ENCODE measurements at regions not wholly inside any gene's neighbourhood (a gene's known extent, or its start where the extent isn't known, plus 50 kb on each side); places are given as distances from the start of the nearest gene placed in this dataset.
"Not testable (repeated sequence)": the region's sequence is repeated elsewhere in the genome, so short reads cannot be mapped to it uniquely, and the experiment has no call there.

DNA sequence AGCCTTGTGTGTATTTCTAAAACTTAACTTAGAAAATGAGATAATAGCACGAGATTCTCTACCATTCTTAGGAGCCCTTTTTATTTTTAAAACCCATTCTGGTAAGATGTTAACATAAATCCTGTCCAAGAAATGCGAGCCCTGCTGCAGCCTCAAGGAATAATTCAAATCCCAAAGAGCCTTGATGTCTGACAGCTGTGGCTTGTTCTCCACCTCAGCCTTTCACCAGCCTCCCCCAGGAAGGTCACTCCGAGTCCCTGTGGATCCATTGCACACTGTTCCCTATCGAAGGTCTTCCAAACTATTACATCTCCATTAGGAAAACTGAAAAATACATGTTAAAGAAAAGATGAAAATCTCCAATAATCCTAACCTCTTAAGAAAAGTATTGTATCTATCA is 98.5 kb upstream of the S1PR3 start:
- no peak for DNase-seq (ENCODE audit: low read depth, low spot score)
- no peak overlapping the region for H3K27ac ChIP-seq

DNA sequence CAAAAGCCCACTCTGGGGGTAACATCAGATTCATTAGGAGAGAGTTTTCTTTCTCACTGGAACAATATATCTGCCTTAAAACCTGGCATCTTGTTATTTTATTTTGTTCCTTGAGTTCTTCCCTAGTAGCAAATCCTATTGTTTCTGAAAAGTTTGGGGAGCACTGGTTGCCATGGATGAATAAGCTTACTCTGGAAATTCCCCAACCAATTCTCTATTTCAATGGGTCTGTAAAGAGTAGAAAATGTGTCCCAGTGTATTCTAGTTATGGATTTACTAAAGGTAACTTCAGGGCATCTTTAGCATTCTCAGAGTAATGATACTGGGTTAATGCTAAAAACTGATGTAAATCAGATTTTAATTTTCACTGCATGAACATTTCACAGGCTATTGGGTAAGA is 94.2 kb upstream of the S1PR3 start:
- H3K27ac ChIP-seq, result no peak overlapping the region
- DNase-seq (ENCODE audit: low read depth, low spot score), result no peak

DNA sequence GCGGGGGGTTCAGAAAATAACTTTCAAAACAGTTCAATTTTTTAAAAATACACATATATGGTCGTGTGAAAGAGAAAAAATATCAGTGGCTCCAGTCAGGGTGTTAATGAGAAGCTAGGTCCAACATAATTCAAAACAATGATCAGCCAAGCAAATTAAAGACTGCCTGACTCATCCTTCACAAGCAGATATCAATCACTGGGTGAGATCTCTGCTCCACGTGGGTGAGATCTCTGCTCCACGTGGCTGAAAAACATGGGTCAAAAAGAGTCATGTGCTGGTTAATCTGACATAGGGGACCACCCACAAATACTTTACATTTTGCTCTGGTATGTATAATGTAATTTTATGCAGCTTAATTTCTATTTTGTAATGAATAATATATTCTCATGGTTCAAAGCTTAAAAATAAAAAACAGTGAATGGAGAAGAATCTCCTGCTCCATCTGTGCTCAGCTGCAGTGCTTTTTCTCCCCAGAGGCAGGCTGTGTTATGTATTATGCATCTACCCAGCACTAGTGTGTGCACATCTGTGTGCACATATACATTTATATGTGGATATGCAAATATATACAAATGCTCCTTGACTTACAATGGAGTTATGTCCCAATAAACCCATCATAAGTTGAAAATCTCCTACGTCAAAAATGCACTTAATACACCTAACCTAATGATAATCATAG is 93.1 kb upstream of the S1PR3 start:
- DNase-seq (ENCODE audit: low read depth, low spot score), result no peak
- no peak overlapping the region for H3K27ac ChIP-seq

DNA sequence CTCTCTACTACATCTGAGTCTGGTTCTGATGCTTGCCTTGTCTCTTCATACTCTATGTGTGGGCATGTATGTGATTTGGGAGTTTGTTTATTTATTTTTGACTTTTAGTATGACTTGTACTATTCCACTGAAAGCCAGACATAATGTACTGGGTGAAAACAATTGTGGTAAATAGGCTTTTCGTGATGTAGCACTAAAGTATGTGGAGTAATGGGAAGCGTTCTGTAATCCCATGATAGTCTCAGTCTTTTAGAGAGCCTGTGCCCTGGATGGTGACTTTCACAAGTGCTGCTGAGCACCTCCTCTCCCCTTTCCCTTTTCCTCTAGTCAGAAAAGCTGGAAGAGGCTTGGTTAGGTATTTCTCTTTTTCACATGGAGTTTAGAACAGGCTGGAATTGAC is 85.8 kb upstream of the S1PR3 start:
- no peak for DNase-seq (ENCODE audit: low read depth, low spot score)

DNA sequence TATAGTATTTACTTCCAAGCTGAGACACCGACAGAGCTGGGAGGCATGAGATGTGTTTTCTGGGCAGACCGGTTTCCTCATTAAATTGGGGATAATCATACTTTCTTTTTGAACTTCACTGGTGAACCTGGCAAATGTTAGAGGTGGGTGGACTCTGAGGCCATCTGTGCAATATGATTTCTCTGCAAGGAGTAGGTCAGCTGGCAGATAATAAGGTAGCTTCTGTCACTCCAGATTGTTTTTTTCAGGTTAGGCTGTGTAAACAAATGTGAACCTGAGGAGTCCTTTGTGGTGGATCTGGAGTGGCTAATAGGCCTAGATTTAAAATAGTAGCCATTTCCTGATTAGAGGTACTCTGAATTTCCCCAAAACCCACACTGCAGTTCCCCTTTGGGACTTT is 75.4 kb upstream of the S1PR3 start:
- no peak for DNase-seq (ENCODE audit: low read depth, low spot score)
- no peak overlapping the region for H3K27ac ChIP-seq

More for the DNA sequence above, 85.8 kb upstream of the S1PR3 start:
- no peak overlapping the region for H3K27ac ChIP-seq

DNA sequence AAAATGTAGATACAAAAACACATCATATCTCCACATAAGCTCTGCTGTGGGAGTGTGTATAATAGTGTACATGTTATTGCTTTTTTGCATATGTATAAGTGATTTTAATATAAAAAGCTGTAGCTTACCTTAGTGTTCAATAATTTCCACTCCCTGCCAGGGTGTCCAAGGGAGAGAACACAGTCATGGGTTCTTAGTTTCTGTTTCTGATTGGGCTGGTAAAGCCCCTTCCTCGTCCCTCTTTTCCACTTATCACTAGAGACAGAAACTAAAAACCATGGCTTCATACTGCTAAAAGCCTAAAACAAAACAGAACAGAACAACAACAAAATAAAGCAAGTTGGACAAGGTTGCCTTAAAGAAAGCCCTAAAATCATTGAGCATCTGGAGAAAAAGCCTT is 74.4 kb upstream of the S1PR3 start:
- no peak for DNase-seq (ENCODE audit: low read depth, low spot score)
- no peak overlapping the region for H3K27ac ChIP-seq

DNA sequence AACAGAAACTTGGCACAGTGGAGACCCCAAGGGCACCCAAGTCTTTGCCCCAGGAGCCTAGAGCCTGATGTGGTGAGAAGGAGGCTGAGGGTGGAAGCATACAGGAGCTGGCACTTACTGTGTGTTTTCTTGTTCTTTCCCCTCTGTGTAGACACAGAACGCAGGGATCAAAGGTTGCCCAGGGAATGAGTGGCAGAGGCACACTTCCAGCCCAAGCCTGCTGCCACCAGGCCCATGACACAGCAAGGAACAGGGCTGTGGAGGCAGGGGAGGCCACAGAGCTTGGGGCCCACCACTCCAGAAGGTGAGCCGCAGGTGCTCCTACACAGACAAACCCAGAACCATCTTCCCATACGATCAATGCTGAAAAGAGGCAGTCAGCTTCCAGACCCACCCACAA is 73.9 kb upstream of the S1PR3 start:
- DNase-seq (ENCODE audit: low read depth, low spot score), result no peak
- H3K27ac ChIP-seq, result no peak overlapping the region

DNA sequence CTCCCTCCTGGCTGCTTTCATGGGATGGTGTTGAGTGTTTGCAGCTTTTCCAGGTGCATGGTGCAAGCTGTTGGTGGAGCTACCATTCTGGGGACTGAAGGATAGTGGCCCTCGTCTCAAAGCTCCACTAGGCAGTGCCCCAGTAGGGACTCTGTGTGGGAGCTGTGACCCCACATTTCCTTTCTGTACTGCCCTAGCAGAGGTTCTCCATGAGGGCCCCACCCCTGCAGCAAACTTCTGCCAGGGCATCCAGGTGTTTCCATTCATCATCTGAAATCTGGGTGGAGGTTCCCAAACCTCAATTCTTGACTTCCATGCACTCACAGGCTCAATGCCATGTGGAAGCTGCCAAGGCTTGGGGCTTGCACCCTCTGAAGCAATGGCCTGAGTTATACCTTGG is 72.7 kb upstream of the S1PR3 start:
- not testable (repeated sequence) for DNase-seq (ENCODE audit: low read depth, low spot score); H3K27ac ChIP-seq

DNA sequence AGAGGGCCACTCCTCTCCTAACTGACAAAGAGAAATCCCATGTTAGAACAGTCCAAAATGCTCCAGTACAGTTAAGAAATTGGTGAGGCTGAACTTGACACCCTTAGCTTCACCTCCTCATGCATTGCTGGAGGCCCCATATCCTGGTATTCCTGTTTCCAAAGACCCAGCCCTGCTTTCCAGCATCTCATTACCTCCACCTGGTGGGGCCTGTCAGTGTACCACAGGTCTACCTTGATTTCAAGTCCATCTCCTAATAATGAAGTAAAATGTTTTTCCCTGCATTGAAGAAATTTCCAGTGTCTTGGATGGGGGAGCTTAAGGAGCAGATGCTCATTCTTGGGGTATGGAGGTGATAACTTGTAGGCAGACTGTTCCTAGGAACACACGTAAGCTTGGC is 70.6 kb upstream of the S1PR3 start:
- H3K27ac ChIP-seq, result no peak overlapping the region
- DNase-seq (ENCODE audit: low read depth, low spot score), result no peak

DNA sequence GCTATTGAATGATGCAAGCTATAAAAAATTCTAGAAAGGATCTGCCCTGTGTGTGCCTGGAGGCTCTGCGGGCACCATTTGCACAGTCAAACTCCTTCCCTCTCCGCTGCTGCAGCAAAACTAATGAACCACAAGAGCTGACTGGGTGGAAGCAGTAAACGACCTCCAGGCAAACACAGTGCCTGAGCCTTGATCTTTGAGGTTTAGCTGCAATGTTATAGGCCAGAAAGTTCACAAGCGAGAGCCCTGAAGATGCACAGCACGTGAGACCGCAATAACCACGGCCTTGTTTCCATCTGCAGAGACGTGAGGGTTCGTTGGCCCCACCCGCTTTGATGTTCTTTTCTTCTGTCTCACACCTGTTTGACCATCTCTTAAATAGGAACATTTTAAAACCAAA is 69.2 kb upstream of the S1PR3 start:
- H3K27ac ChIP-seq, result no peak overlapping the region
- DNase-seq (ENCODE audit: low read depth, low spot score), result no peak

DNA sequence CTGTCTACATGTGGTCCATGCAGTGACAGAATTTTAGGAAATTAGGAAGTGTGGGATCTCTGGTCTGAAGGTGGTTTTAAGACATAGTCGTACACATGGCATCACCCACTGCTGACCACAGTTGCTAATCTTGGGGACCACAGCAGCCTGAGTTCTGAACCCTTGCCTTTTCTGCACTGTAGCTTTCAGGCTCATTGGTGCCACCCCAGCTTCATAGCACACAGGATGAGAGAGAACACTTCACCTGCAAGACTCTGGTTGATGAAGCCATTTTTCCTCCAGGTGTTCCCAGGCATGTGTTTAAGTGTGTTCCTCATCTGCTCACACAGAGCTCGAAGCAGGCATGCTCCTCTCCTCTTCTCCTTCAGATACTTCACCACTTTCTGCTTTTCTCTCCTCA is 68.2 kb upstream of the S1PR3 start:
- DNase-seq (ENCODE audit: low read depth, low spot score), result no peak
- no peak overlapping the region for H3K27ac ChIP-seq

DNA sequence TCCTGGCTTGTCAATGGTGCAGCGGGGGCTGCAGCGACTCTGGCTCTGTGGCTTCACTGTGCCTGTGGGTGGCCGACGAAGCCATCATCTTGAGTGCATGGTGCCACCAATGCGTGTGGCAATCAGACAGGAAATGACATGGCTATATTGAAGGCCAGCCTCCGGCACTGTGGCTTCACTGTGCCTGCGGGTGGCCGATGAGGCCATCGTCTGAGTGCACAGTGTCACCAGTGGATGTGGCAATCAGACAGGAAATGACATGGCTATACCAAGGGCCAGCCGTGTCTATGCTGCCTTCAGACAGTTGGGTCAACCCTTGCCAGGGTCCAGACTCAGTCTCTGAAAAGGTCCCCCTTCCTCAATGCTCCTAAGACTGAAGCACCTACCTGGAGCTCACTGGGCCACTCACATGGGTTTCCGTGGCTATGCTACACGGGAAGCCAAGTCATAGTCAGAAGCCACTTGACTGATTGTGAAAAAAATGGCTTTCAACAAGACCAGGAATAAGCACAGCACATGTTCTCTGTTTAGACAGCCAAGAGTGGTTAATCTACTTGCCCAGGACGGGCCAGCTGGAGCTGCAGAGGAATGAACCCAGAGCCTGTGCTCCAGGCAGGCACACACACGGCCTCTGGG is 67.5 kb upstream of the S1PR3 start:
- H3K27ac ChIP-seq, result no peak overlapping the region
- no peak for DNase-seq (ENCODE audit: low read depth, low spot score)

DNA sequence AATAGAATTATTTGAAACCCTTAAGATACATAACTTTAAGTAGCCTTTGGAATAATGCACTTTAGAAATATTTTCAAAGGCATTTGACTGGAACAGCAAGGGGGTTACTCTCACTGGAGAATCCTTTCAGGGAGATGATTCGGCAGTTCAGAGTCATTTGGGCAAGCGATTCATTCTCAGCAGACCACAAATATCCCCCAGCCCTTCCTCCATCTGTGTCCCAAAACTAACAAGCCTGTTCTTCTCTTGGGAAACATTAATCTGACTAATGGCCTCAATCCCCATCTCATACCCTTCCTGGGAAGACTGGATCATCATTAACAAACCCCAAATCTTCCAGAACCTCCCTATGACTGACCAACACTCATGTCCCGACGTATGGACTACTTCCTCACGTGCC is 65.8 kb upstream of the S1PR3 start:
- no peak for DNase-seq (ENCODE audit: low read depth, low spot score)
- H3K27ac ChIP-seq, result no peak overlapping the region

DNA sequence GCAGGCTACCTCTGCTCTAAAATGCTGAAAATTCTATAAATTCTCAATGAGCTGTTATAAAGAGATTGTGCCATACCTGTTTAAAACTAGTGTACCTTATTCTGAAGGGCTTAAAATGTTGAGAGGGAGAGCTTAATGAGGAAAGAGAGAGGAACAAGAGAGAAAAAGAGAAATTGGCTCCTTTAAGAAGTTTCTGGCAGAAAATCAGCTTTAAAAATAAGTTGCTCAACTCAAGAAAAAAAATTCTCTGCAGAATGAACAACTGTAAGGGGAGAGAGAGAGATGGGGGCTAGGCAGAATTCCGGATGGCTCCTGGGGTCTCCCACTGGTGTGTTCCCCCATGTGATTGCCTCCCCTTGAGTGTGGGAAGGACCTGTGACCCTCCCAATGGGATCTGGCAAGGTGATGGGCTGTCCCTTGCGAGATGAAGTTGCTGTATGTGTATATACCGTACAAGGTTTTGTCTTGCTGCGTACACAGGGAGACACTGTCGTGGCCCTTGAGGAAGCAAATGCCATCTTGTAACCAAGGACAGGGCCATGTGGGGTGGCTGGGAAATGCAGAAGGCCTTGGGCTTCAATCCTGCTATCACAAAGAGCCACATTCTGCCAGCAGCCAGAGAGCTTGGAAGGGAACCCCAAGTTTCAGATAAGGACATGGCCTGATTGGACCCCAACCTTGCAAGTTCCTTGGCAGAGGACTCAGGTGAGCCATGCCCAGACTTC is 64.3 kb upstream of the S1PR3 start:
- H3K27ac ChIP-seq, result no peak overlapping the region
- DNase-seq (ENCODE audit: low read depth, low spot score), result no peak

DNA sequence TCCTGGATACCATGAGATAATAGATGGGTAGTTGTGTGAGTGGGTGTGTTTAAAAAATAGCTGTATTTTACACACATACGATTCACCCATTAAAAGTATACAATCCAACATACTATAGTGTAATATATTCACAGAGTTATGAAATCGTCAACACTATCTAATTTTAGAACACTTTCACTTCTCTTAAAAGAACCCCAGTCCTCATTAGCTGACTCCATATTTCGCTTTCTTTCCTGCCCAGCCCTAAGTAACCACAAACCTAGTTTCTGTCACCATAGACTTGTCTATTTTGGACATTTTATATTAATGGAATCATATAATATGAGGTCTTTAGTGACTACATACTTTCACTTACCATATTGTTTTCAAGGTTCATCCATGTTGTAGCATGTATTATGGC is 63.8 kb upstream of the S1PR3 start:
- no peak overlapping the region for H3K27ac ChIP-seq
- DNase-seq (ENCODE audit: low read depth, low spot score), result no peak

DNA sequence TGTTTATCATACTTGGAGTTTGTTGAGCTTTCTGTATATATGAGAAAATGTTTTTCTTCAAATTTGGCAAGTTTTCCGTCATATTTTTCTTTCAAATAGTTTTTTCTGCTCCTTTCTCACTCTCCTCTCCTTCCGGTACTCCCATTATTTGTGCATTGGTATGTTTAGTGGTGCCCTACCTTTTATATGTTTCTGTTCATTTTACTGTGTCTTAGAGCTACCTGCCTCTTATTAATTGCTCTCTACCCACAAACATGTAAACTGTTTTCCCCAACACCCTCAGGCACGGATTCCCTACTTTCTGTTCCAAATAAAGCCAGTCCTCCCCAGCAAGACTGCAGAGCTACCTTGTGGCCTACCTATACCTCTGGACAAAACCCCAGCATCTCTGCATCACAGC is 60.6 kb upstream of the S1PR3 start:
- no peak overlapping the region for H3K27ac ChIP-seq
- DNase-seq (ENCODE audit: low read depth, low spot score), result no peak

DNA sequence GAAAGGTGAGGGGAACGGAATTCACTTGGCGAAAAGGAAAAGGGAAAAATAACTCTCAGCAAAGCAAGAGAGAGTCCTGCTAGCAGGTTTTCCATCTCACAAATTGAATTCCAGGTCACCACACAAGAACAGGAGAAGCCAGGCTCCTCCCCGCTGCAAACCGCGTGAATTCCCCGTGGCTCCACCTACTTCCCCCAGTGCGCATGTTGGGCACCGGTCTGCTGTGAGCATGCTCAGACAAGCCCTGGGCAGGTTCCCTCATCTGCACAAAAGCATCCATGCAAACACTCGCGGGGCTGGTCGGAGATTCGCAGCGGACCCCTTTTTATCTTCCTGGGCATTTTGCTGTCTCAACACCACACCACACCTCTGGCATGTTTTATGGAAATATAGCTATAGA is 58.5 kb upstream of the S1PR3 start:
- no peak for DNase-seq (ENCODE audit: low read depth, low spot score)
- H3K27ac ChIP-seq, result no peak overlapping the region

DNA sequence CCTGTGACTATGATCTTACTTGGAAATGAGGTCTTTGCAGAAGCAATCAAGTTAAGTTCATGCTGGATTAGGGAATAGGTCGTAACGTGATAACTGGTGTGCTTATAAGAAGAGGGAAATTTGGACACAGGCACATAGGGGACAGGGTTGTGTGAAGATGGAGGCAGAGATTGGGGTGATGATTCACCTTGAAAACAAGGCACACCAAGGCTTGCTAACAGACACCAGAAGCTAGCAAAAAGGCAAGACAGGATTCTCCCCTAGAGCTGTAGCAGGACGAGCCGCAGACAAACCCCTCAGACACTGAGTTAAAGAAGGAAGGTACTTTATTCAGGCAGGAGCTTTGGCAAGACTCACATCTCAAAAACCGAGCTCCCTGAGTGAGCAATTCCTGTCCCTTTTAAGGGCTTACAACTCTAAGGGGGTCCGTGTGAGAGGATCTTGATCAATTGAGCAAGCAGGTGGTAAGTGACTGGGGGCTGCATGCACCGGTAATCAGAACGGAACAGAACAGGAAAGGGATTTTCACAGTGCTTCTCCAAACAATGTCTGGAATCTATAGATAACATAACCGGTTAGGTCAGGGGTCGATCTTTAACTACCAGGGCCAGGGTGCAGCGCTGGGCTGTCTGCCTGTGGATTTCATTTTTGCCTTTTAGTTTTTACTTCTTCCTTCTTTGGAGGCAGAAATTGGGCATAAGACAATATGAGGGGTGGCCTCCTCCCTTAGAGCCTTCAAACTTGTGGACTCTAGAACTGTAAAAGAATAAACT is 57.5 kb upstream of the S1PR3 start:
- no peak overlapping the region for H3K27ac ChIP-seq
- DNase-seq (ENCODE audit: low read depth, low spot score), result no peak

DNA sequence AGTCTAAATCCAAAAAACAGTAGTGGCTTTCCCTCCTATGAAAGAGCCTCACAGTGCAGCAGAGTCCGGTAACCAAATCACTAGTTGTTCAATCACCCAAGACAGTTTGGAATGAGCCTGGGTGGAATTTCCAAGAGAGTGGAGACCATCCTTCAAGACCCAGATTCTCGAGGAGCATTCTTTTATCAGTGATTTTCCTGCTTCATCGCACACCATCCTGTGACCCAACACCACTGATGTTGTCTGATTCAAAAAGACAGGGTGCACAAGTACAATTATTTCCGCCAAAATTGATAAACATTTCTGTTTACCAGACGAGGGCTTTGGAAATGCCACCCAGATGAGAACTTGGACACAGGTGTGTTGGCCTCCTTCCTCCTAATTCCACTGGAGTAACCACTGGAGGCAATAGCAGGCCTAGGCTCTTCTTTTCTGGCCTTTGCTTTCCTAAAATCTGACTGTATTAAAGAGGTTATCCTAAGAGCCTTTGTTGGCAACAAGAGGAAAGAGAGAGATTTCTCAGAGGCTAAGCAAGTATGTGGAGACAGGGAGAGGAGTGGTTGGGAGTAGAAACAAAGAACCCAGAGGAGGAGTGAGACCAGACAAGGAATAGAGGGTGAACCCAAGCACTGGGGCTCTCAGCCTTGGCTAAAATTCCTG is 56.3 kb upstream of the S1PR3 start:
- no peak overlapping the region for H3K27ac ChIP-seq
- no peak for DNase-seq (ENCODE audit: low read depth, low spot score)

DNA sequence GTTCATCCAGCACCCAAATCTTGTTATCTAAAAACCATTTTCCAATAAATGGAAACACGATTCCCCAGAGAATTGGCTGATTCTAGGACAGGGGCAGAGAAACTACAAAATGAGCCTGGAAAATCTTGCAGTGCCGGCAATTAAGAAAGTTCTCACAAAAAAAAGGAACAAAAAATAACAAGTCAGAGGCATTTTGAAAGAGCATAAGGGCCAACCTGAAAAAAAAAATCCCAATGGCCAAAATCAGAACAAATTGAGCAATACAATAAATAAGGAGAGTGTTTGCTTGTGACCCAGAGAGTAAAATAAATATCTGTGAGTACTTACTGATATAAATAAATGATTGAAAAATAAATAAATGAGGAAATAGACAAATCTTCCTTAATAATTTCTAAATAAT is 55.1 kb upstream of the S1PR3 start:
- no peak for DNase-seq (ENCODE audit: low read depth, low spot score)
- H3K27ac ChIP-seq, result no peak overlapping the region

DNA sequence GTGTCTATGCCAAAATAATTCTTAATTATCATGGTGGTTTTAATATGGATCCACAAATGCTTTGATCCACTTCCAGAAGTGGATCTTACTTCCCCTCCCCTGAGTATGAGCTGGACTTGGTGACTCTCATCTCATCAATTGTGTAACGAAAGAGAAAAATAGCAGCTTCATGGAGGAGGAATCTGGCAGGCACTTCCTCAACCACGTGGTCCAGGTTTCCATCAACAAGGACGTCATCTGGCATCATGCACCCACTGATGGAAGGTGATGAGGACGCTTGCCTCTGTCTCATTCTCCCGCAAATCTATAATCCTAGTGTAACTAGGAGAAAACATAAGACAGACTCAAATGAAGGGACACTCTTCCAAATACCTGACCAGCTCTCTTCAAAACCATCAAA is 54.6 kb upstream of the S1PR3 start:
- no peak overlapping the region for H3K27ac ChIP-seq
- DNase-seq (ENCODE audit: low read depth, low spot score), result no peak

Measured in epithelial cell of prostate (primary cell).